Transverse colon (tissue), 4 donors: ENCODE measurements at regions not wholly inside any gene's neighbourhood (a gene's known extent, or its start where the extent isn't known, plus 50 kb on each side); places are given as distances from the start of the nearest gene placed in this dataset.

Experiments
- DNase-seq: peaks from one replicate; pipeline ENCODE4 v3.0.0-alpha.2; 2019
- H3K27ac ChIP-seq, 4 donors: fragments of 200-600 bp; sonication (generic); 2 replicates each; pipeline ENCODE4 v1.5.1; 2016 to 2018; ENCODE audit warnings: inconsistent platforms in 4 of 4
- H3K27me3 ChIP-seq: fragments of 200-600 bp; sonication (generic); 2 replicates; pipeline ENCODE4 v1.5.1; 2017; ENCODE audit warnings: inconsistent platforms
- H3K36me3 ChIP-seq, 4 donors: fragments of 200-600 bp; sonication (generic); 2 replicates each; pipeline ENCODE4 v1.5.1; 2017 to 2019; ENCODE audit warnings: inconsistent platforms in 4 of 4
- H3K4me1 ChIP-seq, 4 donors: fragments of 200-600 bp; sonication (generic); 2 replicates each; pipeline ENCODE4 v1.5.1; 2017 to 2020; ENCODE audit warnings: inconsistent platforms in 4 of 4
- H3K4me3 ChIP-seq, 4 donors: fragments of 200-600 bp; sonication (generic); 1 replicate in 1 of 4; 2 replicates in 3 of 4; pipeline versions ENCODE4 v1.5.1 to v1.6.1; 2017 to 2019; ENCODE audit warnings: inconsistent platforms in 4 of 4
- H3K9me3 ChIP-seq, 2 donors: fragments of 200-600 bp; sonication (generic); 2 replicates each; pipeline ENCODE4 v1.5.1; 2017 to 2019; ENCODE audit warnings: inconsistent platforms in 2 of 2
- EP300 ChIP-seq: sonication (generic); formaldehyde crosslinking; IDR thresholded peaks from one replicate; pipeline ENCODE4 v1.6.1; 2017; ENCODE audit warnings: antibody characterized with exemption, low read depth
- POLR2A ChIP-seq: fragments of 450-650 bp; IDR thresholded peaks from one replicate; pipeline ENCODE4 v1.6.1; 2016; ENCODE audit warnings: antibody characterized with exemption, mild to moderate bottlenecking, moderate library complexity
- POLR2AphosphoS5 ChIP-seq, 3 donors: sonication (generic); formaldehyde crosslinking; IDR thresholded peaks; one replicate each; pipeline ENCODE4 v1.6.1; 2016; ENCODE audit warnings: antibody characterized with exemption in 3 of 3
- WGBS, 2 donors: methylation state at CpG; one replicate each; pipeline ENCODE4 v1.1.5; 2018; ENCODE audit warnings: low coverage in 1 of 2; 5-methylcytosine and 5-hydroxymethylcytosine counted together
- in situ Hi-C, 4 donors: fragments of 200-750 bp; cut with MboI; loops; one replicate each; pipeline versions ENCODE4 v1.15.0 to v1.15.1; 2017; ENCODE audit warnings: low sequenced_read_pairs in 3 of 4, low pct_ligation_motif_present in 1 of 4, low pct_unique_long_range_greater_than_20kb in 1 of 4
- intact Hi-C: fragments of 100-400 bp; cut with DNase I; formaldehyde crosslinking; loops from one replicate; pipeline ENCODE4 v1.15.1; 2023; ENCODE audit warnings: low total_unique reads
- TF ChIP-seq, protein P1 (sequence below), 5 experiments: fragments of 200-600 bp in 3 of 5; fragments of 450-650 bp in 2 of 5; sonication (generic) in 3 of 5; IDR thresholded peaks; 1 replicate in 2 of 5; 2 replicates in 3 of 5; pipeline ENCODE4 v1.5.1; 2016 to 2017; ENCODE audit warnings: antibody characterized with exemption in 5 of 5, inconsistent platforms in 3 of 5, mild to moderate bottlenecking in 2 of 5, moderate library complexity in 1 of 5

DNA sequence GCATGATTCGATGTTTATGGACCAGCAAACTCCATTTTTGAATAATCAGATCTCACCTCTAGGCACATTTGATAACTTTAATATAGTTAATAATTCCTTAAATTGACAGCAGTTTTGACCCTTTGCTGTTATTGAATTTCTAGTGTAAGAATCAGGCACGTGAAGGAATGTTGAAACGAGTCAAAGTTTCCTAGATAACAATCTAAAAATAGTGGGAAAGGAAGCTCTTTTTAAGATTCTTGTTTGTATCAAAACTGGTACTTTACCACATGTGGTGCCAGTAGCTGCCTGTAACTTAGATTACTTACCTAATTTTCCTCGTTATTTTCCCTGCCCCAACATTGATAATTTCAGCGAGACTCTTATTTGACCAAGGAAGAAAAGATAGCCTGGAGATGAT is 757.8 kb upstream of the KCND2 start:
- WGBS, 2 donors, result 61 to 65% methylated on average over 5 of the region's 5 CpGs
- TF ChIP-seq, protein P1, sequence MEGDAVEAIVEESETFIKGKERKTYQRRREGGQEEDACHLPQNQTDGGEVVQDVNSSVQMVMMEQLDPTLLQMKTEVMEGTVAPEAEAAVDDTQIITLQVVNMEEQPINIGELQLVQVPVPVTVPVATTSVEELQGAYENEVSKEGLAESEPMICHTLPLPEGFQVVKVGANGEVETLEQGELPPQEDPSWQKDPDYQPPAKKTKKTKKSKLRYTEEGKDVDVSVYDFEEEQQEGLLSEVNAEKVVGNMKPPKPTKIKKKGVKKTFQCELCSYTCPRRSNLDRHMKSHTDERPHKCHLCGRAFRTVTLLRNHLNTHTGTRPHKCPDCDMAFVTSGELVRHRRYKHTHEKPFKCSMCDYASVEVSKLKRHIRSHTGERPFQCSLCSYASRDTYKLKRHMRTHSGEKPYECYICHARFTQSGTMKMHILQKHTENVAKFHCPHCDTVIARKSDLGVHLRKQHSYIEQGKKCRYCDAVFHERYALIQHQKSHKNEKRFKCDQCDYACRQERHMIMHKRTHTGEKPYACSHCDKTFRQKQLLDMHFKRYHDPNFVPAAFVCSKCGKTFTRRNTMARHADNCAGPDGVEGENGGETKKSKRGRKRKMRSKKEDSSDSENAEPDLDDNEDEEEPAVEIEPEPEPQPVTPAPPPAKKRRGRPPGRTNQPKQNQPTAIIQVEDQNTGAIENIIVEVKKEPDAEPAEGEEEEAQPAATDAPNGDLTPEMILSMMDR (IDR thresholded peaks at IDR 0.05), result no peak
- TF ChIP-seq EP300 (no peak), POLR2AphosphoS5 (IDR thresholded peaks at IDR 0.05) (no peak), POLR2A (no peak)
- DNase-seq, result no peak
- no peak overlapping the region for H3K27ac ChIP-seq
- no peaks in the 10 kb centered on the region for H3K27me3 ChIP-seq
- H3K36me3 ChIP-seq, result no peaks in the 10 kb centered on the region
- in situ Hi-C loops (no loop called here), intact Hi-C loops (no loop called here)
- H3K4me1 ChIP-seq, result no peaks in the 10 kb centered on the region
- H3K9me3 ChIP-seq, result peaks cover 0 to 4% of the 10 kb centered on the region in 2 donors
- H3K4me3 ChIP-seq, result no peak overlapping the region

DNA sequence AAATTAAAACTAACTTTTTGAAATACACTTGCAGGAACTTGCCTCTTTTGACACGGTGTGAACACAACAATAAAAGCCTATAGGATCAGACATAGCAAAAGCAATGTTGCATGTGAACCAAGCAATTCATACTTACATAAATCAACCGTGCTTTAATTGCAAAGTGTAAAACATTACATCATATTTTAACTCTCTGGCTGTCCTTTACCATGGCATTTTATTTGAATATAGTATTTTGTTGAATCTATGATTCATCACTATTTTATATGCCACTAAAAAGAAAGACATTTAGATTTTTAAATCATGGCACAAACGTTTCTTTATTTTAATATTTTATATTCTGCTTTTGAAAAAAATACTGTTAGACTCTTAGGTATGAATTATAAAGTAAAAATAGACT is 757.0 kb upstream of the KCND2 start:
- DNase-seq, result no peak
- Histone ChIP-seq H3K9me3 (peaks cover 0 to 4% of the 10 kb centered on the region in 2 donors), H3K4me1 (no peaks in the 10 kb centered on the region), H3K36me3 (no peaks in the 10 kb centered on the region), H3K27me3 (no peaks in the 10 kb centered on the region), H3K27ac (no peak overlapping the region), H3K4me3 (no peak overlapping the region)
- WGBS, 2 donors, result 44 to 47% methylated on average over 3 of the region's 3 CpGs
- in situ Hi-C loops, result no loop called here
- TF ChIP-seq POLR2A, result no peak
- TF ChIP-seq, protein P1 (IDR thresholded peaks at IDR 0.05), result no peak
- TF ChIP-seq EP300, result no peak
- TF ChIP-seq POLR2AphosphoS5 (IDR thresholded peaks at IDR 0.05), result no peak
- intact Hi-C loops, result no loop called here

DNA sequence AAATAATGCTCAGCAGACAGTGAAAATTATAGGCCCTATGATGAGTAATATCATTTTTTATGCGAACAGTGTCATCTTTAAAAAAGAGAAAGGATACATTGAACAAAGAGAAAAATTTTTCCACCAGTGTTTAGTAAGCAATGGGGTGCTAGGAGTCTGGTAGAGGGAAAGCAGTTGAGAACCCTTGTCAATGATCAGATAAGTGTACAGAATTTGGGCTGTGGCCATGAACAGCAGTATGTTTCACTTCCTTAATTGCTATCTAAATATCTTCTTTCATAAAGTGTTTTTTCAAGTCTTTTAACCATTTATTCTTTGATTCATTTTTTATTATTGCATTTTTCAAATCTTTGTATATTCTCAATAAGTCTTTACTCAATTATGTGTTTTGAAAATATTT is 750.7 kb upstream of the KCND2 start:
- in situ Hi-C loops, result no loop called here
- H3K4me3 ChIP-seq, result no peak overlapping the region
- H3K9me3 ChIP-seq, result peaks cover 0 to 3% of the 10 kb centered on the region in 2 donors
- TF ChIP-seq, protein P1 (IDR thresholded peaks at IDR 0.05), result no peak
- TF ChIP-seq POLR2A, result no peak
- TF ChIP-seq EP300, result no peak
- no peak for TF ChIP-seq POLR2AphosphoS5 (IDR thresholded peaks at IDR 0.05)
- DNase-seq, result no peak
- no peaks in the 10 kb centered on the region for H3K36me3 ChIP-seq
- WGBS, 2 donors, result 82 to 91% methylated on average over 1 of the region's 1 CpG
- no peaks in the 10 kb centered on the region for H3K27me3 ChIP-seq
- H3K4me1 ChIP-seq, result no peaks in the 10 kb centered on the region
- no peak overlapping the region for H3K27ac ChIP-seq
- intact Hi-C loops, result no loop called here

DNA sequence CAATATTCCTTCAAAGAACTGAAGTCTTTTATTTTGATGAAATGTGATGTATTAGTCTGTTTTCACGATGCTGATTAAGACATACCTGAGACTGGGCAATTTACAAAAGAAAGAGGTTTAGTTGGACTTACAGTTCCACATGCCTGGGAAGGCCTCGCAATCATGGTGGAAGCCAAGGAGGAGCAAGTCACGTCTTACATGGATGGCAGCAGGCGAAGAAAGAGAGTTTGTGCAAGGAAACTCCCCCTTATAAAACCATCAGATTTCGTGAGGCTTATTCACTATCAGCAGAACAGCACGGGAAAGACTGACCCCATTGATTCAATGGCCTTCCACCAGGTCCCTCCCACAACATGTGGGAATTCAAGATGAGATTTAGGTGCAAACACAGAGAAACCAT is 750.3 kb upstream of the KCND2 start:
- WGBS, 2 donors, result 79 to 82% methylated on average over 2 to 6 of the region's 6 CpGs
- TF ChIP-seq EP300 (no peak), POLR2A (no peak)
- TF ChIP-seq, protein P1 (IDR thresholded peaks at IDR 0.05), result no peak
- Histone ChIP-seq H3K4me3 (no peak overlapping the region), H3K4me1 (no peaks in the 10 kb centered on the region), H3K9me3 (peaks cover 0 to 3% of the 10 kb centered on the region in 2 donors), H3K36me3 (no peaks in the 10 kb centered on the region), H3K27ac (no peak overlapping the region), H3K27me3 (no peaks in the 10 kb centered on the region)
- in situ Hi-C loops, result no loop called here
- no peak for DNase-seq
- intact Hi-C loops, result no loop called here
